ELR (cell line): ENCODE measurements at regions not wholly inside any gene's neighbourhood (a gene's known extent, or its start where the extent isn't known, plus 50 kb on each side); places are given as distances from the start of the nearest gene placed in this dataset.
"Not testable (repeated sequence)": the region's sequence is repeated elsewhere in the genome, so short reads cannot be mapped to it uniquely, and the experiment has no call there.

Experiments
- DNase-seq: peaks from one replicate; pipeline ENCODE4 v3.0.0-alpha.2; 2015; ENCODE audit warnings: low read depth

DNA sequence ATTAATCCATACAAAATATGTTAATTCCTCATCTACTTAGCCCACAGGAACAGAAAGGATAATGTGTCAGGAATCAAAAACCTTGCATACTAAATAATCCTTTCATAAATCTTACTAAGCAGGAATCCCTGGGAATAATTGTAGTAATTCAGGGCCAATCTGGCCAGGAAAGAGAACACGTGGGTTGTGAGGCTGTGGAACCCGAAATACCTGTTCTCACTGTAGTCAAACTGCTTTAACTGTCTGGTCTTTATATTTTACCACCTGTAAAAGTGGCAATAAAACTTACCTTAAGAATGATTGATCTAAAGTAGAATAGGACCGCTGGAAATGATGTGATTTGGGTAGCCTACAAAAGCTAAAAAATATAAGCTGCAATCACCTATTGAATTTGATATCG is 1620.9 kb downstream of the STIM2 start:
- DNase-seq = no peak

DNA sequence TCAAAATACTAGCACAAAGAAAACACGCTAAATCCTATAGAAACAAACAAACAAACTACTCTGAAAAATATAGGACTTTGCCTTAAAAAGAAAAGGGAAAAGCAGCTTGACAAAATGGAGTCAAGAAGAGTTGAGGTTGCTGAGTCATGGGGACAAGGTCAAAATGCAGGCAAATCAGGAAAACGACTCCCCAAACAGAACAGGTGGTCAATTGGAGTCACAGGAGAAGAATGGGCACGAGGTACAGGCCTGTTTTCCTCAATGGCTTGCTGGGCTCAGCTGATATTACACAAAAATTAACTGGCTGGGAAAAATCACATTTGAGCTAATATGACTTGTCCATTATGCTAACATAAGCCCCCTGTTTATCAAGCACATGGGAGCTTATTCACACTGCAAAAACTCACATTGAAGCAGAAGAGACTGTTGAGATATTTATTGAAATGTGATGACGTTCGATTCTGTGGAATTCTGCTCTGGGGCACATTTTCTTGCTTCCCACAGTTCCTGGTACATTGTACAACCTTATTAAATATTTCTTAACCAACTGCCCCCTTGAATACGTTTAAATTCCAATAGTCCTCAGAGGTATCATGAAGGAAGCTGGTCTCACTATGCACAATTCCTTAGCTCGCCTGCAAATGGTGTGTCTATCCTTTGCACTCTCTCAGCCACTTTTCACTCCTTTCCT is 1622.1 kb downstream of the STIM2 start:
- DNase-seq = no peak

DNA sequence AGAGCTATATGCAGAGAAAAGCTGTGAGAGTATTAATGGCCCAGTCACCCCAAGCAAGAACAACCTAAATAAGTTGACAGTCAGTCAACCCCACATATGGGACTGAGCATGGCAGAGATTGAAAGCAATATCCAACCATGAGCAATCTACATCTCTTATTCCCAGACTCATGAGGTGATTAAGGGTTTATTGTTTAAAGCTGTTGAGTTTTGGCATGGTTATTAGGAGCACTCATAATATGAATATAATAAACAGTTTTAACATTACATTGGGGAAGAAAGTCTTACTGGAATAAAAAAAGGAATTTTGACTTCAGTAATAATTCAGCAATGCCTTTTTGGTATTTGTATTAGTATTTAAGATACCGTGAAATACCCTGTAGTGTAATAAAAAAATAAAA is 1627.4 kb downstream of the STIM2 start:
- DNase-seq = no peak

DNA sequence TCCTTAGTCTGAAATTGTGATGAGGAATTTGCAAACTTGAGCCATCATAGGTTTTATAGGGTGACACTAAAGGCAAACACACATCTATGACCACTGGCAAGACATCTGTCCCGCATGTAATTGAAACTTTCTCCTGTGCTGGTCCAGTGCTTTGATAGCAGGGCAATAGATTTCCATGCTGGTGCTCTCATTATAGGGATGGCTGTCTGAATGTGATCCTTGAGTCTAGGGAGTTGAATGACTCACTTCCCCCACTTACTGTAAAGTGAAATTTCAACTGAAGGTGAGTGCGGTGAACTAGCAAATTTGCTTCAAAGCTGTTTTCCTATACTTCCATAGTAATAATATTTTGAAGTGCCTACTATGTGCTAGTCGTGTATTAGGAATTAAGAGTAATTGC is 1630.0 kb downstream of the STIM2 start:
- DNase-seq = peak; percentile 30

DNA sequence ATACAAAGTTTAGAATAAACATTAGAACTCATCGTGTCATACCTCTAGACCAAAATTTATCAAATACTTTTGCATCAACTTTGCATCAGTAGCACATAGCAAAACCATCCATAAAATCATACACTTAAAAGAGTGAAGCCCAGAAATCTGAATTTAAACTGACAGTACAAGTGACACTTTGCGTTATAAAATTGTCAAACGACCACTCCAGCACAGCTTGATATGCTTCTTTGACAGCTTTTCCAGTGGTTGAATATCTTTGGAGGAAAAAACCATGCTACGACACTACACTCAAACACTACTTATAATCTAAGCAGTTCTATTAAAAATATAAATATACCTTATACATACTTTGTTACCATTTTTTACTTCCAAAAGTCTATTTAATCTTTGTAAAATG is 1644.4 kb downstream of the STIM2 start:
- DNase-seq = no peak

DNA sequence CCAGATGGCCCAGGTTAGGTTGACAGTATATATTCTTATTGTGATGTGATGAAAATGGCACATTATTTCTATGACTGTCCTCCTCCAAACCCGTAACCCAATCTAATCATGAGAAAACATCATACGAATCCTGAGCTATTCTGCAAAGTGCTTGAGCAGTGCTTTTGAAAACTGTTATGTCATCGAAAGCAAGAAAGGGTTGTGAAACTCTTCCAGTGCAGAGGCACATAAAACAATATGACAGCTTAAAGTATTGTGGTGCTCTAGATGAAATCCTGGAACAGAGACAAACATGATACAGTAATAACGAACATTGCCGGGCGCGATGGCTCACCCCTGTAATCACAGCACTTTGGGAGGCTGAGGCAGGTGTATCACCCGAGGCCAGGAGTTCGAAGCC is 1648.0 kb downstream of the STIM2 start:
- no peak for DNase-seq

DNA sequence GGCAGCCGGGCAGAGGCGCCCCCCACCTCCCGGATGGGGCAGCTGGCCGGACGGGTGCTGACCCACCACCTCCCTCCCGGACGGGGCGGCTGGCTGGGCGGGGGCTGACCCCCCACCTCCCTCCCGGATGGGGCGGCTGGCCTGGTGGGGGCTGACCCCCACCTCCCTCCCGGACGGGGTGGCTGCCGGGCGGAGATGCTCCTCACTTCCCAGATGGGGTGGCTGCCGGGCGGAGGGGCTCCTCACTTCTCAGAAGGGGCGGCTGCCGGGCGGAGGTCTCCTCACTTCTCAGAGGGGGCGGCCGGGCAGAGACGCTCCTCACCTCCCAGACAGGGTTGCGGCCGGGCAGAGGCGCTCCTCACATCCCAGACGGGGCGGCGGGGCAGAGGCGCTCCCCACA is 1654.1 kb downstream of the STIM2 start:
- not testable (repeated sequence) for DNase-seq

DNA sequence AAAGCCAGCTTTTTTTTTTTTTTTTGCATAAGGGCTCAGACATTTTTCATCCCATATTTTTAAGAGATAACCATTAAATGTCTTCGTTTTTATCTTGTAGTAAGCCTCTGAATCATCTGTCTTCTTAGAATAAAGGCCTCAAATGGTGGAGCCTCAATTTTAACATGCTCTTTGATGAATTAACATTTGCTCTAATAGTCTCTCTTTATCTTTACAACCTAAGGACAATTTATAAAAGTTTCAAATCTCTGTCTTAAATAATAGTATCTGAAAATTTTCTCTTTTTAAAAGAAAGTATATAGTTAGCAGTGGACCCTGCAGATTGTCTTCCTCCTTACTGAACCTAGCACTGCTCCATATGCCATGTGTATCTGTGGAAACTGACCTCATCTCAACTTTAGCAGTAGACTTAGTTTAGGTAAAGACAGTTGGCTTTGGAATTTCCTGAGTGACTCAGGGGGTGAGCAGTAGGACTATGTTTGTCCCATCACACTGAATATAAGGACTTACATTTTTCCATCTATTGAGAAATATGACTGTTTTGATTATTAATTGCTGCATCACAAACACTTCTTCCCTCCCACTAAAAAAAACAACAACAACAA is 1658.0 kb downstream of the STIM2 start:
- peak; percentile 69 for DNase-seq

DNA sequence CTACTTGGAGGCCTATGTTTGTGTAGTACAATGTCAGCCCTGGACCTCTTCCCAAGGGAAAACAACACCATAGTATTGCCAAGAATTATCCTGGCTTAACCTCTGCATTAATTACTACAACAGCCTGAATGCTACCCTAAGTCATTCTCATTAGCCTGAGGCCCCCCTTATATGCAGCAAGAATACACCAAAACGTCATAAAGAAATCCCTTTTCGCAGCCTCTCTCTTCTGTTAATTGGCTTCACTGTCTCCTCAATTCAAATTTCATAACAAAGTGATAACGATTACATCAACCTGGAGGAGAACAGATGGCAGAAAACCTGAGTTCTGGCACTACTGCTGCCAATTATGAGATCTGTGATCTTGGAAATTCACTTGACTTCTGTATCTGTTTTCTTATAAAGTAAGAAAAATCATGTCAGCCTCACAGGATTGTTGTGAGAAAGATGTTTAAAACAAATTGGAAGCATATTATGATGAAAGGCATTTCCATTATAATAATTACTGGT is 1663.1 kb downstream of the STIM2 start:
- no peak for DNase-seq

DNA sequence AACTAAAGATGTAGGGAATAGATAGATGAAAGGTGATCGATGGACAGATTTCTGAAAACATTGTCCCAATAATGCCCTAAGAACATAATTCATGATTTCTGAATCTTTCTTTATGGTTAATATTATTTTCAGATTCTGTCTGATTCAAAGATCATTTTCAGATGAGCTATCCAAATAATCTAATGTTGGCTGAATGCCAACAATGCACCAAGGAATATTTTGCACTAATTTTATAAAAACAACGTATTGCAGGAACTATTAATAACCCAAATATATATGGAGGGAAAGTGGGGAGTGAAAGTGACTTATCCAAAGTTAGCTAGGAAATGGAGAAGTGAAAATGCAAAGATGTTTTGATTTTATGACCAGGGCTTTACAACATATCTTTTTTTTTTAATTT is 1675.5 kb downstream of the STIM2 start:
- no peak for DNase-seq

DNA sequence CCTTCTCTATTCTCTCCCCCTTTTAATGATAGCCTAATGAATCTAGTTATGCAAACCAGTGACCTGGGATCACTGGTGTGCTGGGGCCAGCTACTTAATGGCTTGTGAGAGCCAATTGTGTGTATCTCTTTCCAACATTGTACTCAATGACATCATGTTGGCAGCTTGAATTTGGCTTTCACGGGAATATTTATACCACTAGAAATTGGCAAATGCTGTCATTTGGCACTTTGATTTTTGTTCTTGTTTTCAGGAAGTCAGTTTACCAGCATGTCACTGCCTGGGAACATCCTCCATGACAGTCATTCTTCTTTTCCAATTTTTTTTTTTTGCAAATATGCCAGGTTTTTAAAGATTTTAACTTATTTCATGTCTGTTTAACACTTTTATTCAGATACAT is 1685.3 kb downstream of the STIM2 start:
- no peak for DNase-seq

DNA sequence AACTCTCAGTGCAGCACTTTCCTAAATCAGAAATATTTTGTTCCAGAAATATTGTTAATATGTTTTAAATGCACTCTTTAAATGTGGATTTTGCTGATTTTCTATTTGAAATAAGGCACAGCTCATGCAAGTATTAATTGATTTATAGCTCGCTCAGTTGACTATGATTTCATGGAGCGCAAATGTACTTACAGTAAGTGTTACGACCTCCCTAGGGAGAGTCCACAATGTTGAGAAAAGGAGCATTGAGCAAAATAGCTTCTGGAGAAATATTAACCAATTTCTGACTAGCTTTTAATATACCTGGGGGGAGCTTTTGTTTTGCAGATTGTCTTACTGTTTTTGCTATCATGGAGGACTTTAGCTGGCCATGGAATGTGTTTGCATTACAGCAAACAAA is 1687.5 kb downstream of the STIM2 start:
- DNase-seq = no peak

DNA sequence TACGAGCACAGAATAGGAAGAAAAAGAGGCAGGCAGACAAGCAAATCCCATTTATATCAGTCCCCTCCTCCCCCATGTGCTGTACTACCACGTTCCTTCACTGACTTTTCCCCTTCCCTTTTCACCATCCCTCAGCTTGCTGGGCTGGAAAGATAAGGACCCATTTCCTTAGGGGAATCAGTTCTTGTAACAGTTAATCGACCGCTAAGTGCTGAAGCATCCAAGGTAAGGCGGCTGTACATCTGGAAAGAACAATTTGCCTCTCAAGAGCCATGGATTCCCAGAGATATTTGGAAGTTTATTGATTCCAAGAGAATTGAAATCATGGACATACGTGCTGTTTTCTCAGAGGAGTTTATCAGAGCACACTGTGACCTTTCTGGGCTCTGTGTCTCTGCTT is 1688.0 kb downstream of the STIM2 start:
- DNase-seq = no peak

DNA sequence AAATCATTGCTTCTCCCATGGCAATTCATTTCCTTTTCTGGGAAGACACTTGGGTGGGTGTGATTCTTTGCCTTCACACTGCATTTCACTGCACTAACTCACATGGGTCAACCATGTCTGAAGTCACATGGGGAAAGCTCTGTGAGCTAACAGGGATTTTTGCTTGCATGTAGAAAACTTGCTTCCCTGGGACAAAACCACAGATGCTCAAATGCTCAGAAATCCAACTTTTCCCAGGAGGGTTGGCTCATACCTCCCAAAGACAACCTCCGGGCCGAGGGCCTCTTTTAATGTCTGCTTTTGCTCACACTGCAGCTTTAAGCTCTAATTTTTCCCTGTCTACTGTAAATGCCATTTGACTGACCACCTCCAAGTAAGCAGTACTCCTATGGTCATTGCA is 1695.2 kb downstream of the STIM2 start:
- DNase-seq = no peak

DNA sequence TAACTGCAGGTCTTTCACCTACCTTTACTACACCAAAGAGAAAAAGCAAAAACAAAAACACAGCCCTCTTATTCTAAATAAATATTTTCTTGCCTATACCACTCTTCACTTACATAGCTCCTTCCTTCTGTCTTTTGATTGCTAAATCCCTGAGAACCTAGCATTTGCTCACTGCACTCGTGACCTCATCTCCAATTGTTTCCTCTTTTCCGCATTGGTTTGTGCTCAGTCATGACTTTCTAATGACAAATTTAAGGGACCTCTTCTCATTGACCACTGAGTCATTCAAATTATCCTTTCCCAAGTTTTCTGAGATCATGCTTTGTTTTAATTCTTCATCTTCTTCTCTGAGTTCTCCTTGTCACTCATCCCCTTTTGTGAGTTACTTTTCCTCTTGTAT is 1697.1 kb downstream of the STIM2 start:
- DNase-seq = peak; percentile 83

DNA sequence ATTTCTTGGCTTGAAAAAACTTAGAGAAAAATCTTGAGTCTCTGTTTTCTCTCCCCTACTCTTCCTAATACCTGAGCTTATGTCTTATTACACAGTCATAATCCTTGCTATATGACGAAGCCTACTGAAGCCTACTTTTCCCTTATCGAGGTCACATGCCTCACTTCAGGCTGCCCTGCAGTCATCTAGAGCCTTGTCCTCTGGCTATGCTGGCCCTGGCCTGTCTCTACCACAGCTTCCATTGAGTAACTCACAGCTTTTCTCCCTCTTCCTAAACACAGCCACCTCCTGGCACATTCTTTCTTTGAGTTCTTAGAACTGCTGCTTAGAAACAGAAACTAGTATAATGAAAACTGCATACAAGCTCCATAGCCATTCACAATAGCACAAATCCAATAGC is 1698.3 kb downstream of the STIM2 start:
- no peak for DNase-seq

DNA sequence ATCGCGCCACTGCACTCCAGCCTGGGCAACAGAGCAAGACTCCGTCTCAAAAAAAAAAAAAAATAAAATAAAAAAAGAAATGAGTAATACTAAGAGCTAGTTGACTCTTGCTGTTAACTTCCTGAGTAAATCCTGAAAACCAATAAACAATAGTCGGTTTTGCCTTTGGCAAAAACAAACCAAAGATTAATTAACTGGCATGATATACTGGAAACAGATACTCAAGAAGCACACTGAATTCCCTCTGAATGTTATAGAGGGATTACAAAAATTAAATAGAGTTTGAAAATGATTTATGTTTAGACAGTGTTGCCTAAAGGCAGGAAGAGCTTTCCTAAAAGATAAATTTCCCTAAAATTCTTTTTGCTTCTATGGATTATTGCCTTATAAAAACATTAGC is 1702.3 kb downstream of the STIM2 start:
- DNase-seq = peak; percentile 6

DNA sequence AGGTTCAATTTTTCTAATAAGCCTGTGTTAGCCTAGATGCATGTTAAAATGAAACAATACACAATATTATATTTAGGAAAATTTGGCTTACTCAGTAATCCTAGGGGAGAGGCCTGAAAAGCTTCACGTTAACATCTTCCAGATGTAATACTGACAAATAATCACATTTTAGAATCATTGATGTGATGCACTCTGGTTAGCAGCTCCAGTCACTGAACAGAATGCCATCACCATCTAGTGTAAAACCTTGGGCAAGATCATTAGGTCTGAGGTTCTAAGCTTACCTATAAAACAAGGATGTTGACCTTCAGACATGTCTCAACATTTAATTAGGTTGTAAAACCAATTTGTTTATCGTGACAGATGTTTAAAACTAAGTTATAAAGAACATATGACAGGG is 1704.8 kb downstream of the STIM2 start:
- no peak for DNase-seq

DNA sequence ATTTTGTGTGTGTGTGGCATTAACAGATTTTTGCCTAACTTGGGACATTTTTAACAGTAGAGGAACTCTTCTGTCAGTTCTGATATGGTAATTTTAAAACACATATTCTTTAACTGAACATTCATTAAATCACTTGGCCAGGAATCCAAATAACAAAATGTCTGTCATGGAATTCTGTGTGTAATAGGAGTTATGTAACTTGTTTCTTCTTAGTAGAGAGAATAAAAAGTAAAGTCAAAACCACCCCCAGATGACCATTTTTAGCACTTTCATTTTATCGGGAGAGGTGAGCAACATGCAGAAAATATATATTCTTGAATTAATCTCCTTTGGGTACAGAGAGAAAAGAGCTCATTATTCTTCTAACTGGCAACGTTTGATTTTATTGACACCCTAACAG is 1740.3 kb downstream of the STIM2 start:
- DNase-seq = no peak

DNA sequence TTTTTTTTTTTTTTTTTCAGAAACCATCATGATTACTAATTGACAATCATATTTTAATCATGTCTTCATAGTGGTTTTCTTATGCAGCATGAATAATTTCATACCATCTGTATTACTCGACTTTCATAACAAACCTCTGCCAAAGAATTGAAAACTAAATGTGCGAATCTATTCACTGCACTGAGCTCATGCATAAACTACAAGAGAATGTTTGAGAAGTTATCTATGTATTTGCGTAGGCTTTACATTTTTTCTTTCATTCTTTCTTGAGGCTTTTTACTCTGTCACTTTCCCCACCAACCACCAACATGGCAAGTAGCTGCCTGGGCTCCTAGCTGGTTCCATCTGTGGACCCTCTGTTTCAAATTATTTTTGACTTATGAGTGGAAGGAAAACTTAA is 1761.0 kb downstream of the STIM2 start:
- peak; percentile 7 for DNase-seq

DNA sequence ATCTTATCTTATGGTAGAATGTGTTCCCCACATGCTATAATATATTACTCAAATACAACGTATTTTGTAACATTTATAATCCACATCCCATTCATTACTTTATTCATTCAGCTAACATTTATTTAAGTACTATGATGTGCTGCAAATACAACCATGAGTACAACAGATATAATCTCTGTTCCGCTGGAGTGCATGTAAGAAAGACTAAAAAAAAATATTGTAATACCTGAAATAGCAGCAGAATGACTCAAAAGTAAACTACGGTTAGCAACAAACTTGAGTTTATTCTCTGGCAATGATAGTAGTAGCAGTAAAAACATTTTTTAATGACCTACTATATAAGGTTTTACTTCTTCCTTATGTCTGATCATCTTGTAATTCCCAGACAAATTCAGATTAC is 1776.3 kb downstream of the STIM2 start:
- DNase-seq = peak; percentile 24

DNA sequence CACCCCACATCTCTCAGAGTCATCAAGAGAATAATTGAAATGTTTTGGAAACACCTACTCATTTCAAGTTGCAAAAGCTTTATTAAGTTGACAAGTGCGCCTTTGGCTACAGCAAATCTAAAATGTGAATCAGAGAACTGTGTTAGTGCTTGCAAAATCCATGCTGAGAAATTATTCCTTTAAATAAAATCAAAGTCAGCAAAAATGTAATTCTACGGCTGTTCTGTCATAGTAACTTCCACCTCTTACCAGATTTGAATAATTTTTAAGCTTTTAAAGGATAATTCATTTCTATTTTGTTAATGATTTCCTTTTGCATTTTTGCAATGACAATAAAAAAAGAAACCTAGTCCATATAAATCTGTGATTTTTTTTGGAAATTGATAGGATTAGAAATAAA is 1779.1 kb downstream of the STIM2 start:
- no peak for DNase-seq

DNA sequence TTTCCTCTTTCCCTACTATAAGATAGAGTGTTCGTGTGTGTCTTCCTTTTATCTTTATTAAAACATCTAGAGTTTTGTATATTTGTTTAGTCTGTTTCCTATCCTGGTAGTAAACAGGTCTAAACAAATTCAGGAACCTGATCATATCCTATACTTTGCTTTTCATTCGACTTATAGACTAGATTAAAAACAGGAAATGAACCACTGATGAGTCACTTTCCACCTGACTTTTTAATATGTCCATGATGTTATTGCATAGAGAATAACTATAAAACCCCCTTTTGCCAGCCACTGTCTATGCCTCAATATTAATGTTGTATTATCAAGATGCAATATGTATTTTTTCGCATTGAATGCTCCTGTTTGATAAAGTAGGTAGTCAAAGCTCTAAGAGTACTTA is 1794.0 kb downstream of the STIM2 start:
- DNase-seq = peak; percentile 49

DNA sequence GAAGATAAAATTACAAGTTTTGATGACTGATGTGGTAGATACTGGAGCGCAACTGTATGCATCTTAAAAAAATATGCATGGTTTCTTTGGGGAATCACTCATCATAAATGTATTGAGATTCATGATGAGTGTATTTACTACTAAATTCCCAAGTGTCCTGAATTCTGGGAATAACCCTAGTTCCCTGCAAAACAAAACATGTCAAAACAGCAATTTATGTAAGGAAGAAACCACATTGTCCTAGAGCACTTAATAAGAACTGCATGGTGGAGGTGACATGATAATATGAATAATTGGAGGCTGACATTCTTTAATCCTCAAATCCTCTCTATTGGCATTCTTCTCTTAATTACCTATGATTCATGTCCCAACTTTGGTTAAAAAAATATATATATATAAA is 1804.7 kb downstream of the STIM2 start:
- no peak for DNase-seq
